ENCODE measurements at regions not wholly inside any gene's neighbourhood (a gene's known extent, or its start where the extent isn't known, plus 50 kb on each side); places are given as distances from the start of the nearest gene placed in this dataset.

GRCh38 chr4:179125870-179126269 is 1683.6 kb upstream of the AGA start:
- H2AFZ ChIP-seq (ENCODE audit: low read depth), result no peak overlapping the region
- H3K4me3 ChIP-seq (IDR thresholded peaks at IDR 0.05; ENCODE audit: insufficient read depth, low read depth, low read length), result no peak overlapping the region
- H3K4me1 ChIP-seq (ENCODE audit: low read depth, poor library complexity, severe bottlenecking), result no peaks in the 10 kb centered on the region
- H3K4me2 ChIP-seq, result no peak overlapping the region
- H3K27ac ChIP-seq, result no peak overlapping the region
- no peak for TF ChIP-seq CTCF (conservative IDR thresholded peaks at IDR 0.05; ENCODE audit: low read depth, low read length)
- no peak overlapping the region for H3K9ac ChIP-seq
- no peaks in the 10 kb centered on the region for H3K27me3 ChIP-seq (ENCODE audit: insufficient read depth, low read depth)
- no peaks in the 10 kb centered on the region for H3K36me3 ChIP-seq (ENCODE audit: insufficient read depth)
- no peaks in the 10 kb centered on the region for H3K79me2 ChIP-seq (ENCODE audit: insufficient read depth, low read depth)
- no peaks in the 10 kb centered on the region for H4K20me1 ChIP-seq (ENCODE audit: insufficient read depth)

GRCh38 chr4:179128299-179128698 is 1686.1 kb upstream of the AGA start:
- H3K4me3 ChIP-seq (IDR thresholded peaks at IDR 0.05; ENCODE audit: insufficient read depth, low read depth, low read length), result no peak overlapping the region
- no peaks in the 10 kb centered on the region for H3K27me3 ChIP-seq (ENCODE audit: insufficient read depth, low read depth)
- no peaks in the 10 kb centered on the region for H3K79me2 ChIP-seq (ENCODE audit: insufficient read depth, low read depth)
- H3K9ac ChIP-seq, result no peak overlapping the region
- no peaks in the 10 kb centered on the region for H4K20me1 ChIP-seq (ENCODE audit: insufficient read depth)
- no peak overlapping the region for H3K27ac ChIP-seq
- no peak for TF ChIP-seq CTCF (conservative IDR thresholded peaks at IDR 0.05; ENCODE audit: low read depth, low read length)
- H3K4me1 ChIP-seq (ENCODE audit: low read depth, poor library complexity, severe bottlenecking), result no peaks in the 10 kb centered on the region
- H3K36me3 ChIP-seq (ENCODE audit: insufficient read depth), result no peaks in the 10 kb centered on the region
- H2AFZ ChIP-seq (ENCODE audit: low read depth), result no peak overlapping the region
- H3K4me2 ChIP-seq, result no peak overlapping the region

GRCh38 chr4:179130122-179130714 is 1688.0 kb upstream of the AGA start:
- no peak overlapping the region for H3K9ac ChIP-seq
- H3K27me3 ChIP-seq (ENCODE audit: insufficient read depth, low read depth), result no peaks in the 10 kb centered on the region
- no peaks in the 10 kb centered on the region for H3K36me3 ChIP-seq (ENCODE audit: insufficient read depth)
- H2AFZ ChIP-seq (ENCODE audit: low read depth), result no peak overlapping the region
- H3K4me3 ChIP-seq (IDR thresholded peaks at IDR 0.05; ENCODE audit: insufficient read depth, low read depth, low read length), result no peak overlapping the region
- H3K27ac ChIP-seq, result no peak overlapping the region
- no peaks in the 10 kb centered on the region for H3K79me2 ChIP-seq (ENCODE audit: insufficient read depth, low read depth)
- no peak overlapping the region for H3K4me2 ChIP-seq
- H3K4me1 ChIP-seq (ENCODE audit: low read depth, poor library complexity, severe bottlenecking), result no peaks in the 10 kb centered on the region
- H4K20me1 ChIP-seq (ENCODE audit: insufficient read depth), result no peaks in the 10 kb centered on the region
- no peak for TF ChIP-seq CTCF (conservative IDR thresholded peaks at IDR 0.05; ENCODE audit: low read depth, low read length)

GRCh38 chr4:179145746-179146525 is 1703.7 kb upstream of the AGA start:
- H3K9ac ChIP-seq, result no peak overlapping the region
- no peak overlapping the region for H2AFZ ChIP-seq (ENCODE audit: low read depth)

More at GRCh38 chr4:179145746-179146525, 1703.7 kb upstream of the AGA start:
- Histone ChIP-seq H3K4me3 (IDR thresholded peaks at IDR 0.05; ENCODE audit: insufficient read depth, low read depth, low read length) (no peak overlapping the region), H3K79me2 (ENCODE audit: insufficient read depth, low read depth) (no peaks in the 10 kb centered on the region), H3K27me3 (ENCODE audit: insufficient read depth, low read depth) (no peaks in the 10 kb centered on the region), H3K4me1 (ENCODE audit: low read depth, poor library complexity, severe bottlenecking) (no peaks in the 10 kb centered on the region), H3K4me2 (no peak overlapping the region), H3K36me3 (ENCODE audit: insufficient read depth) (no peaks in the 10 kb centered on the region), H4K20me1 (ENCODE audit: insufficient read depth) (no peaks in the 10 kb centered on the region), H3K27ac (no peak overlapping the region)
- TF ChIP-seq CTCF (conservative IDR thresholded peaks at IDR 0.05; ENCODE audit: low read depth, low read length), result no peak

Measured in KMS-11 (cell line).